ENCODE measurements at regions not wholly inside any gene's neighbourhood (a gene's known extent, or its start where the extent isn't known, plus 50 kb on each side); places are given as distances from the start of the nearest gene placed in this dataset.

DNA sequence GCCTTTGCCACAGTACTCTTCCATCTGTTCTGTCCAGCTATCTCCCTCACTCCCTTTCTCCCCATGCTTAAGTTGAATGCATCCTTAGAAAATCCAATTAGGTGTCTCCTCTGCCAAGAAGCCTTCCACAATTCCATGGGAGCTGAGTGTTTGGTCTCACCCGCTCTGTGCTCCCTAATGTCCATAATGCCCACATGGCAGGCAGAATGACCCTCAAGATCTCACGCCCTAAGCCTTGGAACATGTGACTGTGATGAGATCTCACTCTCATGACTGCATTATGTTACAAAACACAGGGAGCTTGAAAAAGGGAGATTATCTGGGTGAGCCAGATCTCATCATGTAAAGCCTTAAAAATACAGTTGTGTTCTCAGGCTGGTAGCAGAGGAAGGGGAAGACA is 229.4 kb downstream of the OMA1 start:
- no peaks in the 10 kb centered on the region for H3K36me3 ChIP-seq
- no peak for DNase-seq (ENCODE audit: low spot score)
- H3K4me3 ChIP-seq, result no peak overlapping the region
- H3K27me3 ChIP-seq, result no peaks in the 10 kb centered on the region
- H3K27ac ChIP-seq, result no peak overlapping the region
- H3K9me3 ChIP-seq, result no peaks in the 10 kb centered on the region
- no peaks in the 10 kb centered on the region for H3K4me1 ChIP-seq
- no peak for TF ChIP-seq CTCF (IDR thresholded peaks at IDR 0.05)

GRCh38 chr1:58316141-58316540 is 230.4 kb downstream of the OMA1 start:
- TF ChIP-seq CTCF (IDR thresholded peaks at IDR 0.05), result no peak
- Histone ChIP-seq H3K4me3 (no peak overlapping the region), H3K9me3 (no peaks in the 10 kb centered on the region), H3K27ac (no peak overlapping the region), H3K4me1 (no peaks in the 10 kb centered on the region), H3K36me3 (no peaks in the 10 kb centered on the region), H3K27me3 (no peaks in the 10 kb centered on the region)
- no peak for DNase-seq (ENCODE audit: low spot score)

GRCh38 chr1:58312971-58313563 is 233.5 kb downstream of the OMA1 start:
- DNase-seq (ENCODE audit: low spot score), result no peak
- no peak for TF ChIP-seq CTCF (IDR thresholded peaks at IDR 0.05)
- Histone ChIP-seq H3K4me1 (no peaks in the 10 kb centered on the region), H3K27ac (no peak overlapping the region), H3K4me3 (no peak overlapping the region), H3K27me3 (no peaks in the 10 kb centered on the region), H3K9me3 (no peaks in the 10 kb centered on the region), H3K36me3 (no peaks in the 10 kb centered on the region)

GRCh38 chr1:58312461-58312860 is 234.1 kb downstream of the OMA1 start:
- no peaks in the 10 kb centered on the region for H3K36me3 ChIP-seq
- no peak for TF ChIP-seq CTCF (IDR thresholded peaks at IDR 0.05)
- no peak overlapping the region for H3K4me3 ChIP-seq
- H3K4me1 ChIP-seq, result no peaks in the 10 kb centered on the region
- H3K27me3 ChIP-seq, result no peaks in the 10 kb centered on the region
- no peak overlapping the region for H3K27ac ChIP-seq
- no peaks in the 10 kb centered on the region for H3K9me3 ChIP-seq
- no peak for DNase-seq (ENCODE audit: low spot score)

DNA sequence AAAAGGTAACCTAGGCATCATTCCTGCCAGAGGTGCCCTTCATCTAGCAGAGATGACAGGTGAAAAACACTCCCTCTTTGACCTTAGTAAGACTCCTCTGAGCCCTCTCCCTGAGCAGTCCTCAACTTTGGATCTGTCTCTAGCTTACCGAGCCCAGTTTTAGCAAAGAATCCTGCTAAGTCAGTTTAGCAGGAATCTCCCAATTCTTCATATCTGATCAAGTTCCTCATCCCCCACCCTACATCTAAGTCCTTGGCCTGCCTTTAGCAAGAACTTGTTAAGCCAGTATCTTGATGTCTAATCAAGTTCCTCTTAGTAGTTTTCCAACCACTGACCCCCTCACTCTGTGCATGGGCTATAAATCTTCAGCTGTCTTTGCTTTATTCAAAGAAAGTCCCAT is 235.6 kb downstream of the OMA1 start:
- no peak for TF ChIP-seq CTCF (IDR thresholded peaks at IDR 0.05)
- H3K36me3 ChIP-seq, result no peaks in the 10 kb centered on the region
- H3K9me3 ChIP-seq, result no peaks in the 10 kb centered on the region
- DNase-seq (ENCODE audit: low spot score), result no peak
- no peaks in the 10 kb centered on the region for H3K4me1 ChIP-seq
- no peaks in the 10 kb centered on the region for H3K27me3 ChIP-seq
- no peak overlapping the region for H3K4me3 ChIP-seq
- no peak overlapping the region for H3K27ac ChIP-seq

DNA sequence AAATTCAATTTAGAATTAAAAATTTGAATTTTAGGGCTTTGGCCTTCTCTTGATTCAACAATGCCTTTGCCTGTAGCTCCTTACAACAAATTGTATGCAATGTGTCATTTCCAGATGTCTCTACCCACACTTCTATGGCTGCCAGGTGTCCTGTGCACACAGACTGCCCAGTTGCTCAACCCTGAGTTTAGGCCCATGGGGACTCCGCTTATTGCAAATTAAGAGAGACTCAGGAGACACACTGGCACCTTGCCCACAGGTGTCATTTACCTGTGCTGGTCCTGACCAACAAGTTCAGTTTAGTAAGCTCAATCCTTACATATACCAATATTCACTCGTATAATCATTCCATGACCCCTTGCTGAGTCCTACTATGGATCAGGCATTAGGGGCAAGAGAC is 236.1 kb downstream of the OMA1 start:
- Histone ChIP-seq H3K4me1 (no peaks in the 10 kb centered on the region), H3K4me3 (no peak overlapping the region), H3K9me3 (no peaks in the 10 kb centered on the region), H3K36me3 (no peaks in the 10 kb centered on the region), H3K27ac (no peak overlapping the region), H3K27me3 (no peaks in the 10 kb centered on the region)
- no peak for TF ChIP-seq CTCF (IDR thresholded peaks at IDR 0.05)
- DNase-seq (ENCODE audit: low spot score), result no peak

All from right atrium auricular region (tissue), 2 donors.